ENCODE measurements at regions not wholly inside any gene's neighbourhood (a gene's known extent, or its start where the extent isn't known, plus 50 kb on each side); places are given as distances from the start of the nearest gene placed in this dataset.

DNA sequence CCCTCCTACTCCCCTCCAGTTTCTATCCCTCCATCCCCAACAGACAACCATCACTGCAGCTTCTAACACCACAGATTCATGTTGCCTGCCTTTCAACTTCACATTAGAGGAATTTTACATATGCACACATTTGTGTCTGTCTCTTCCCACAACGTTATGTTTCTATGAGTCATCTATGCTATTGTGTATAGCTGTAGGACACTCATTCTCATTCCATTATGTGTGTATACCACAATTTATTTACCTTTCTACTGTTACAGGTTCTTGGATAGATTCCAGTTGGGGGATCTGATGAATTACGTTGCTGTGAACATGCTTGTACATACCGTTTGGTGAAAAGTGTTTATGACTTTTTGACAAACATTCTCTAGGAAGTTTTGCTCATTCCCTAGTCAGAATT is 58.8 kb upstream of the TRPC3 start:
- Histone ChIP-seq H3K4me1 (no peaks in the 10 kb centered on the region), H3K27ac (no peak overlapping the region), H3K4me3 (no peak overlapping the region), H3K9me3 (no peaks in the 10 kb centered on the region), H3K4me2 (no peak overlapping the region)
- DNase-seq (ENCODE audit: low read depth in 1 of 2, low spot score in 1 of 2): no peak
- CTCF ChIA-PET: interaction anchor here (0.9 kb wide), 1 partner anchor 30 kb away, joined by 3 read pairs; no protein-coding TSS in a partner anchor
- POLR2A ChIA-PET: no interaction called here
- WGBS (ENCODE audit: missing lambda C conversion rate): 8% methylated on average over 3 of the region's 3 CpGs
- no peak for TF ChIP-seq RARB (CRISPR knock-in tag; IDR thresholded peaks at IDR 0.05)
- no peak for TF ChIP-seq CHD2 (IDR thresholded peaks at IDR 0.05; ENCODE audit: low read length, partially characterized antibody)
- TF ChIP-seq, protein P1, sequence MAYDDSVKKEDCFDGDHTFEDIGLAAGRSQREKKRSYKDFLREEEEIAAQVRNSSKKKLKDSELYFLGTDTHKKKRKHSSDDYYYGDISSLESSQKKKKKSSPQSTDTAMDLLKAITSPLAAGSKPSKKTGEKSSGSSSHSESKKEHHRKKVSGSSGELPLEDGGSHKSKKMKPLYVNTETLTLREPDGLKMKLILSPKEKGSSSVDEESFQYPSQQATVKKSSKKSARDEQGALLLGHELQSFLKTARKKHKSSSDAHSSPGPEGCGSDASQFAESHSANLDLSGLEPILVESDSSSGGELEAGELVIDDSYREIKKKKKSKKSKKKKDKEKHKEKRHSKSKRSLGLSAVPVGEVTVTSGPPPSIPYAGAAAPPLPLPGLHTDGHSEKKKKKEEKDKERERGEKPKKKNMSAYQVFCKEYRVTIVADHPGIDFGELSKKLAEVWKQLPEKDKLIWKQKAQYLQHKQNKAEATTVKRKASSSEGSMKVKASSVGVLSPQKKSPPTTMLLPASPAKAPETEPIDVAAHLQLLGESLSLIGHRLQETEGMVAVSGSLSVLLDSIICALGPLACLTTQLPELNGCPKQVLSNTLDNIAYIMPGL (CRISPR knock-in tag; IDR thresholded peaks at IDR 0.05; ENCODE audit: borderline replicate concordance): no peak
- no peak for TF ChIP-seq HDAC2 (IDR thresholded peaks at IDR 0.05)
- no peak for TF ChIP-seq RFX5 (IDR thresholded peaks at IDR 0.05)
- TF ChIP-seq RCOR1 (IDR thresholded peaks at IDR 0.05; ENCODE audit: low read depth, low read length): no peak
- no peak for TF ChIP-seq TFCP2L1 (CRISPR knock-in tag; IDR thresholded peaks at IDR 0.05)
- no peak for TF ChIP-seq MYC (IDR thresholded peaks at IDR 0.05; ENCODE audit: borderline replicate concordance, low read length)
- TF ChIP-seq EHMT2 (IDR thresholded peaks at IDR 0.05; ENCODE audit: low read depth): no peak
- no peak for FAIRE-seq
- ATAC-seq: no peak

GRCh38 chr4:122009524-122009923 is 57.7 kb upstream of the TRPC3 start:
- ChIA-PET CTCF (no interaction called here), POLR2A (no interaction called here)
- Histone ChIP-seq H3K4me1 (no peaks in the 10 kb centered on the region), H3K27ac (no peak overlapping the region), H3K9me3 (no peaks in the 10 kb centered on the region), H3K4me2 (no peak overlapping the region), H3K4me3 (no peak overlapping the region)
- DNase-seq (ENCODE audit: low read depth in 1 of 2, low spot score in 1 of 2) (no peak), ATAC-seq (no peak), FAIRE-seq (no peak)
- TF ChIP-seq ZC3H11A (IDR thresholded peaks at IDR 0.05): no peak
- TF ChIP-seq KDM1A (IDR thresholded peaks at IDR 0.05; ENCODE audit: low read depth): no peak
- TF ChIP-seq RFX5 (IDR thresholded peaks at IDR 0.05): no peak
- TF ChIP-seq TFCP2L1 (CRISPR knock-in tag; IDR thresholded peaks at IDR 0.05): no peak
- no peak for TF ChIP-seq RARB (CRISPR knock-in tag; IDR thresholded peaks at IDR 0.05)
- no peak for TF ChIP-seq JUNB (IDR thresholded peaks at IDR 0.05)
- TF ChIP-seq POLR2A (IDR thresholded peaks at IDR 0.05; ENCODE audit: low read length): no peak
- TF ChIP-seq NPAS2 (CRISPR knock-in tag; IDR thresholded peaks at IDR 0.05; ENCODE audit: borderline replicate concordance): no peak
- no peak for TF ChIP-seq ZSCAN20 (CRISPR knock-in tag; IDR thresholded peaks at IDR 0.05)
- TF ChIP-seq FOSB (CRISPR knock-in tag; IDR thresholded peaks at IDR 0.05): no peak
- TF ChIP-seq, protein P2, sequence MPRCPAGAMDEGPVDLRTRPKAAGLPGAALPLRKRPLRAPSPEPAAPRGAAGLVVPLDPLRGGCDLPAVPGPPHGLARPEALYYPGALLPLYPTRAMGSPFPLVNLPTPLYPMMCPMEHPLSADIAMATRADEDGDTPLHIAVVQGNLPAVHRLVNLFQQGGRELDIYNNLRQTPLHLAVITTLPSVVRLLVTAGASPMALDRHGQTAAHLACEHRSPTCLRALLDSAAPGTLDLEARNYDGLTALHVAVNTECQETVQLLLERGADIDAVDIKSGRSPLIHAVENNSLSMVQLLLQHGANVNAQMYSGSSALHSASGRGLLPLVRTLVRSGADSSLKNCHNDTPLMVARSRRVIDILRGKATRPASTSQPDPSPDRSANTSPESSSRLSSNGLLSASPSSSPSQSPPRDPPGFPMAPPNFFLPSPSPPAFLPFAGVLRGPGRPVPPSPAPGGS (IDR thresholded peaks at IDR 0.05): no peak
- TF ChIP-seq, protein P1 (CRISPR knock-in tag; IDR thresholded peaks at IDR 0.05; ENCODE audit: borderline replicate concordance): no peak
- no peak for TF ChIP-seq CHD2 (IDR thresholded peaks at IDR 0.05; ENCODE audit: low read length, partially characterized antibody)
- no peak for TF ChIP-seq SMC3 (IDR thresholded peaks at IDR 0.05)
- TF ChIP-seq CTCF (IDR thresholded peaks at IDR 0.05): no peak
- no peak for TF ChIP-seq FOSL2 (IDR thresholded peaks at IDR 0.05)
- TF ChIP-seq FOSL2 (CRISPR knock-in tag; IDR thresholded peaks at IDR 0.05): no peak
- TF ChIP-seq ELK1 (IDR thresholded peaks at IDR 0.05; ENCODE audit: low read depth, low read length): no peak
- no peak for TF ChIP-seq RAD21 (conservative IDR thresholded peaks at IDR 0.05 in 1 of 2, IDR thresholded peaks at IDR 0.05 in 1 of 2)
- no peak for TF ChIP-seq CBX2 (IDR thresholded peaks at IDR 0.05; ENCODE audit: borderline replicate concordance, low read depth)
- TF ChIP-seq EHF (CRISPR knock-in tag; IDR thresholded peaks at IDR 0.05): no peak
- WGBS (ENCODE audit: missing lambda C conversion rate): 2% methylated on average over 2 of the region's 2 CpGs
